Astrocyte of the cerebellum (primary cell): ENCODE measurements at regions not wholly inside any gene's neighbourhood (a gene's known extent, or its start where the extent isn't known, plus 50 kb on each side); places are given as distances from the start of the nearest gene placed in this dataset.

ENCODE experiments used
- DNase-seq: peaks from one replicate; pipeline ENCODE4 v3.0.0-alpha.2; 2011; ENCODE audit warnings: low read depth
- H3K4me3 ChIP-seq: 2 replicates; pipeline ENCODE4 v1.5.1; 2011; ENCODE audit warnings: mild to moderate bottlenecking, low read depth, low read length, moderate library complexity
- CTCF ChIP-seq: IDR thresholded peaks from 2 replicates; pipeline ENCODE4 v1.5.1; 2012; ENCODE audit warnings: low read length, low read depth, moderate library complexity, mild to moderate bottlenecking; ENCODE audit errors: missing control alignments
- in situ Hi-C: cut with HindIII; loops from 2 replicates; pipeline ENCODE4 v1.10.0; 2017; ENCODE audit warnings: low sequenced_read_pairs

DNA sequence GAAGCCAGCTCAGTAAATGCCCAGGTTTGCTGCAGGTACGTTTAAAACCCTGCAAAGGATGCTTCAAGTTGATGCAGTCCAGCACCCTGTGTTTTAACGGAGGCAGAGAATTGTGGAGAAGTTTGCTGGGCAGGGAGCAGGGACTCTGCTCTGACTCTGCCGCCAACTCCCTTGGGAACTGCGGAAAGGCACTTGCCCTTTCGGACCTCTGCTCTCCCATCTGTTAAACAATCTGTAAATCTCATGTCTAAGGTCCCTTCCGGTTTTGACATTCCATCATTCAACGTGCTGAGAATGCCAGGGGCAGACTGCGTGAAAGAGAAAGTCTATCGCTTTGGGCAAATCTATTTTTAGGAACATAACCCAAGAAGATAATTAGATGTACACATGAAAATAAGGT lies 184.5 kb downstream of the OPA1 start:
- in situ Hi-C loops = loop anchor here (10.0 kb wide), 1 partner anchor 63 kb away; no protein-coding TSS in a partner anchor

GRCh38 chr3:193778676-193779075 lies 185.7 kb downstream of the OPA1 start:
- no peak overlapping the region for H3K4me3 ChIP-seq
- no peak for TF ChIP-seq CTCF
- in situ Hi-C loops = loop anchor here (10.0 kb wide), 1 partner anchor 64 kb away; no protein-coding TSS in a partner anchor
- no peak for DNase-seq

More for the DNA sequence above, 184.5 kb downstream of the OPA1 start:
- H3K4me3 ChIP-seq = no peak overlapping the region
- DNase-seq = no peak
- no peak for TF ChIP-seq CTCF

- TF ChIP-seq CTCF = no peak
- in situ Hi-C loops = loop anchor here (10.0 kb wide), 1 partner anchor 65 kb away; no protein-coding TSS in a partner anchor
- no peak for DNase-seq
- no peak overlapping the region for H3K4me3 ChIP-seq
These were observed 186.9 kb downstream of the OPA1 start for GRCh38 chr3:193779933-193780332.

- no peak for DNase-seq
- H3K4me3 ChIP-seq = no peak overlapping the region
- no peak for TF ChIP-seq CTCF
- in situ Hi-C loops = no loop called here
These were observed 187.4 kb downstream of the OPA1 start for GRCh38 chr3:193780397-193780796.

GRCh38 chr3:193780810-193781478 lies 187.9 kb downstream of the OPA1 start:
- peak; percentile 87 for TF ChIP-seq CTCF
- peak; percentile 53 for DNase-seq
- in situ Hi-C loops = no loop called here
- no peak overlapping the region for H3K4me3 ChIP-seq

- in situ Hi-C loops = no loop called here
- no peak for TF ChIP-seq CTCF
- DNase-seq = no peak
- no peak overlapping the region for H3K4me3 ChIP-seq
These were observed 189.3 kb downstream of the OPA1 start for GRCh38 chr3:193782276-193782647.

DNA sequence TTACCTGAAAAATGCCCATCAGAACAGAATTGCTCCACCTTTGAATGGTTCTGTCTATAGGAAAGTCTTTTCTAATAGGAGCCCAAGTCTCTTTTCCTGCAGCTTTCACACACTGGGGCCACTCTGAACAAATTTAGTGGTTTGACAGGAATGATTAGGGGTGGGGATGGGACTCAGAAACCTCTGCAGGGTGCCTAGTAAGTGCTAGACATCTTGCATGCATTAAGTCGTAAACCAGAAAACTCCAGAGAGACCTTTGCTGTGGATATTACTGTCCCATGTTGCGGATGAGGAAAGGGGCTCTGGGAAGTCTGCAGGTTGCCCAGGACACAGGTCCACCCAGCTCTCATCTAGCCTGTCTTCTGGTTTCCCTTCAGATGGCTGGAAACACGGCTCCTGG lies 189.7 kb downstream of the OPA1 start:
- in situ Hi-C loops = no loop called here
- TF ChIP-seq CTCF = no peak
- H3K4me3 ChIP-seq = no peak overlapping the region
- no peak for DNase-seq
